ENCODE measurements at regions not wholly inside any gene's neighbourhood (a gene's known extent, or its start where the extent isn't known, plus 50 kb on each side); places are given as distances from the start of the nearest gene placed in this dataset.

DNA sequence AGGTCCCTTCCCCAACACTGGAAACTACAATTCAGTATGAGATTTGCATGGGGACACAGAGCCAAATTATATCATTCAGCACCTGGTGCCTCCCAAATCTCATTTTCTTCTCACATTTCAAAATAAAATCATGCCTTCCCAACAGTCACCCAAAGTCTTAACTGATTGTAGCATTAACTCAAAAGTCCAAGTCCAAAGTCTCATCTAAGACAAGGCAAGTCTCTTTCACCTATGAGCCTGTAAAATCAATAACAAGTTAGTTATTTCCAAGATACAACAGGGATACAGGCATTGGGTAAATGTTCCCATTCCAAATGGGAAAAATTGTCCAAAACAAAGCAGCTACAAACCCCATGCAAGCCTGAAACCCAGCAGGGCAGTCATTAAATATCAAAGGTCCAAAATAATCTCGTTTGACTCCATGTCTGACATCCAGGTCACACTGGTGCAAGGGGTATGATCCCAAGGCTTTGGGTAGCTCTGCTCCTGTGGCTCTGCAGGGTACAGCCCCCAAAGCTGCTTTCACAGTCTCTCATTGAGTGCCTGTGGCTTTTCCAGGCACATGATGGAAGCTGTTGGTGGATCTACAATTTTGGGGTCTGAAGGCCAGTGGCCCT is 1370.1 kb upstream of the DDX18 start:
- TF ChIP-seq, protein P1, sequence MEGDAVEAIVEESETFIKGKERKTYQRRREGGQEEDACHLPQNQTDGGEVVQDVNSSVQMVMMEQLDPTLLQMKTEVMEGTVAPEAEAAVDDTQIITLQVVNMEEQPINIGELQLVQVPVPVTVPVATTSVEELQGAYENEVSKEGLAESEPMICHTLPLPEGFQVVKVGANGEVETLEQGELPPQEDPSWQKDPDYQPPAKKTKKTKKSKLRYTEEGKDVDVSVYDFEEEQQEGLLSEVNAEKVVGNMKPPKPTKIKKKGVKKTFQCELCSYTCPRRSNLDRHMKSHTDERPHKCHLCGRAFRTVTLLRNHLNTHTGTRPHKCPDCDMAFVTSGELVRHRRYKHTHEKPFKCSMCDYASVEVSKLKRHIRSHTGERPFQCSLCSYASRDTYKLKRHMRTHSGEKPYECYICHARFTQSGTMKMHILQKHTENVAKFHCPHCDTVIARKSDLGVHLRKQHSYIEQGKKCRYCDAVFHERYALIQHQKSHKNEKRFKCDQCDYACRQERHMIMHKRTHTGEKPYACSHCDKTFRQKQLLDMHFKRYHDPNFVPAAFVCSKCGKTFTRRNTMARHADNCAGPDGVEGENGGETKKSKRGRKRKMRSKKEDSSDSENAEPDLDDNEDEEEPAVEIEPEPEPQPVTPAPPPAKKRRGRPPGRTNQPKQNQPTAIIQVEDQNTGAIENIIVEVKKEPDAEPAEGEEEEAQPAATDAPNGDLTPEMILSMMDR (IDR thresholded peaks at IDR 0.05; ENCODE audit: extremely low read depth in 1 of 2, insufficient read depth in 1 of 2, low read depth in 1 of 2, low read length in 2 of 2), result no peak
- TF ChIP-seq MAX (IDR thresholded peaks at IDR 0.05; ENCODE audit: insufficient read depth, insufficient read length) (no peak), POLR2A (IDR thresholded peaks at IDR 0.05; ENCODE audit: low read depth, low read length) (no peak), EZH2 (IDR thresholded peaks at IDR 0.05; ENCODE audit: borderline replicate concordance, low read depth, low read length, severe bottlenecking) (no peak), GATA2 (IDR thresholded peaks at IDR 0.05; ENCODE audit: insufficient read depth, insufficient read length, low read depth, low read length) (no peak), JUN (IDR thresholded peaks at IDR 0.05; ENCODE audit: borderline replicate concordance, insufficient read depth, insufficient read length, low read depth) (no peak), POLR2AphosphoS5 (IDR thresholded peaks at IDR 0.05; ENCODE audit: insufficient read depth, low read depth, low read length) (no peak)
